ENCODE measurements at regions not wholly inside any gene's neighbourhood (a gene's known extent, or its start where the extent isn't known, plus 50 kb on each side); places are given as distances from the start of the nearest gene placed in this dataset.

- TF ChIP-seq CTCF (IDR thresholded peaks at IDR 0.05) (no peak), POLR2A (IDR thresholded peaks at IDR 0.05) (no peak)
Measured at GRCh38 chr4:181702864-181703495, 540.2 kb upstream of the TENM3 start.
